ENCODE measurements at regions not wholly inside any gene's neighbourhood (a gene's known extent, or its start where the extent isn't known, plus 50 kb on each side); places are given as distances from the start of the nearest gene placed in this dataset.

DNA sequence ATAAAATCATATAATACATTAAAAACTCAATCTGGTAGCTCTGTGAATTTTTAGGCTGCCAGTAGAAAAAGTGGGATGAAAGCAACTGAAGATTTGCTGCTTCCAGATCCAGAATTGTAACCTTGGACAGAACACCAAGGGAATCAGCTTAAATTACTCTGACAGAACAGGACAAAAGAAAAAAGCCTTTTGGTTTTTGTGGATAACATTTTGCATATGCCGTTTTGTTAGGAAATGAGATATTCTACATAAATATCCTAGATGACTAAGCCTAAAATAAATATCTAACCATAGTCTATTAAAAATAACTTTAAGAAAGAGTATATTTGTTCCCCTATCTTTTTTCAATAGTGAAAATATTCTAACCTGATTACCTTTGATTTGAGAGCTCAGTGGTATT lies 148.7 kb upstream of the DOCK10 start:
- H3K4me3 ChIP-seq (ENCODE audit: low read depth, low read length, poor library complexity, severe bottlenecking): no peak overlapping the region
- H3K4me2 ChIP-seq (ENCODE audit: low read length): no peak overlapping the region
- H3K9ac ChIP-seq (ENCODE audit: low read length): no peak overlapping the region
- no peak overlapping the region for H2AFZ ChIP-seq (ENCODE audit: low read length)
- H3K9me3 ChIP-seq (ENCODE audit: low read length): no peaks in the 10 kb centered on the region
- TF ChIP-seq EZH2 (IDR thresholded peaks at IDR 0.05; ENCODE audit: borderline replicate concordance, low read length): no peak
- TF ChIP-seq, protein P1, sequence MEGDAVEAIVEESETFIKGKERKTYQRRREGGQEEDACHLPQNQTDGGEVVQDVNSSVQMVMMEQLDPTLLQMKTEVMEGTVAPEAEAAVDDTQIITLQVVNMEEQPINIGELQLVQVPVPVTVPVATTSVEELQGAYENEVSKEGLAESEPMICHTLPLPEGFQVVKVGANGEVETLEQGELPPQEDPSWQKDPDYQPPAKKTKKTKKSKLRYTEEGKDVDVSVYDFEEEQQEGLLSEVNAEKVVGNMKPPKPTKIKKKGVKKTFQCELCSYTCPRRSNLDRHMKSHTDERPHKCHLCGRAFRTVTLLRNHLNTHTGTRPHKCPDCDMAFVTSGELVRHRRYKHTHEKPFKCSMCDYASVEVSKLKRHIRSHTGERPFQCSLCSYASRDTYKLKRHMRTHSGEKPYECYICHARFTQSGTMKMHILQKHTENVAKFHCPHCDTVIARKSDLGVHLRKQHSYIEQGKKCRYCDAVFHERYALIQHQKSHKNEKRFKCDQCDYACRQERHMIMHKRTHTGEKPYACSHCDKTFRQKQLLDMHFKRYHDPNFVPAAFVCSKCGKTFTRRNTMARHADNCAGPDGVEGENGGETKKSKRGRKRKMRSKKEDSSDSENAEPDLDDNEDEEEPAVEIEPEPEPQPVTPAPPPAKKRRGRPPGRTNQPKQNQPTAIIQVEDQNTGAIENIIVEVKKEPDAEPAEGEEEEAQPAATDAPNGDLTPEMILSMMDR (IDR thresholded peaks at IDR 0.05; ENCODE audit: low read length): no peak
- H4K20me1 ChIP-seq (ENCODE audit: insufficient read depth, low read length): no peaks in the 10 kb centered on the region
- H3K27ac ChIP-seq (ENCODE audit: low read depth, low read length, poor library complexity, severe bottlenecking): no peak overlapping the region
- no peaks in the 10 kb centered on the region for H3K79me2 ChIP-seq (ENCODE audit: insufficient read depth, low read length)
- H3F3A ChIP-seq (ENCODE audit: insufficient read depth, low read length): no peaks in the 10 kb centered on the region
- no peaks in the 10 kb centered on the region for H3K4me1 ChIP-seq (ENCODE audit: insufficient read depth, low read length, severe bottlenecking)
- H3K36me3 ChIP-seq (ENCODE audit: insufficient read depth, low read length): no peaks in the 10 kb centered on the region
- no peaks in the 10 kb centered on the region for H3K27me3 ChIP-seq (ENCODE audit: insufficient read depth, low read length)
- H3K9me2 ChIP-seq (ENCODE audit: low read depth, low read length): no peaks in the 10 kb centered on the region

GRCh38 chr2:225184948-225185347 lies 142.7 kb upstream of the DOCK10 start:
- Histone ChIP-seq H3F3A (ENCODE audit: insufficient read depth, low read length) (no peaks in the 10 kb centered on the region), H3K36me3 (ENCODE audit: insufficient read depth, low read length) (no peaks in the 10 kb centered on the region), H3K4me1 (ENCODE audit: insufficient read depth, low read length, severe bottlenecking) (no peaks in the 10 kb centered on the region), H3K27me3 (ENCODE audit: insufficient read depth, low read length) (no peaks in the 10 kb centered on the region), H3K4me2 (ENCODE audit: low read length) (no peak overlapping the region), H3K9ac (ENCODE audit: low read length) (no peak overlapping the region), H3K4me3 (ENCODE audit: low read depth, low read length, poor library complexity, severe bottlenecking) (no peak overlapping the region), H3K9me3 (ENCODE audit: low read length) (no peaks in the 10 kb centered on the region), H2AFZ (ENCODE audit: low read length) (no peak overlapping the region), H3K27ac (ENCODE audit: low read depth, low read length, poor library complexity, severe bottlenecking) (no peak overlapping the region), H4K20me1 (ENCODE audit: insufficient read depth, low read length) (no peaks in the 10 kb centered on the region), H3K9me2 (ENCODE audit: low read depth, low read length) (no peaks in the 10 kb centered on the region), H3K79me2 (ENCODE audit: insufficient read depth, low read length) (no peaks in the 10 kb centered on the region)
- TF ChIP-seq, protein P1 (IDR thresholded peaks at IDR 0.05; ENCODE audit: low read length): no peak
- no peak for TF ChIP-seq EZH2 (IDR thresholded peaks at IDR 0.05; ENCODE audit: borderline replicate concordance, low read length)

DNA sequence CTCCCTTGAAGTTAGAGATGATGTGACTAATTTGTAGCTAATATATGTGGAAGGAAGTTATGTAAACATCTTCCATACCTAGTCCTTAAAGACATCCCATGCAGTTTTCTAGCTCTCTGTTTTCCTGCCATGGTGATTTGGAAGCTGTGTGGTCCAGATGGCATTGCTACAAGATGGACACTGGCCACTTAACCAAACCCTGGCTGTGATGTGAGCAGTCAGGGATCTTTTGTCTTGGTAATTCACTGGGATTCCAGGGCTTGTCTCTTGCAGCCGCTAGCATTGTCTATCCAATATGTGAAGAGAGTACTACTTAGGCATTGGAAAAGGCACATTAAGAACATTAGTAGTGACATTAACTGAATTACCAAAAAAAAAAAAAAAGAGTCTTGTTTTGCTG lies 139.9 kb upstream of the DOCK10 start:
- H3K4me3 ChIP-seq (ENCODE audit: low read depth, low read length, poor library complexity, severe bottlenecking): no peak overlapping the region
- H3K9ac ChIP-seq (ENCODE audit: low read length): no peak overlapping the region
- no peaks in the 10 kb centered on the region for H3K36me3 ChIP-seq (ENCODE audit: insufficient read depth, low read length)
- no peaks in the 10 kb centered on the region for H3F3A ChIP-seq (ENCODE audit: insufficient read depth, low read length)
- no peak overlapping the region for H3K27ac ChIP-seq (ENCODE audit: low read depth, low read length, poor library complexity, severe bottlenecking)
- H2AFZ ChIP-seq (ENCODE audit: low read length): no peak overlapping the region
- no peaks in the 10 kb centered on the region for H3K79me2 ChIP-seq (ENCODE audit: insufficient read depth, low read length)
- H3K4me2 ChIP-seq (ENCODE audit: low read length): no peak overlapping the region
- H4K20me1 ChIP-seq (ENCODE audit: insufficient read depth, low read length): no peaks in the 10 kb centered on the region
- no peaks in the 10 kb centered on the region for H3K4me1 ChIP-seq (ENCODE audit: insufficient read depth, low read length, severe bottlenecking)
- no peaks in the 10 kb centered on the region for H3K27me3 ChIP-seq (ENCODE audit: insufficient read depth, low read length)
- H3K9me2 ChIP-seq (ENCODE audit: low read depth, low read length): no peaks in the 10 kb centered on the region
- H3K9me3 ChIP-seq (ENCODE audit: low read length): no peaks in the 10 kb centered on the region
- no peak for TF ChIP-seq EZH2 (IDR thresholded peaks at IDR 0.05; ENCODE audit: borderline replicate concordance, low read length)
- TF ChIP-seq, protein P1 (IDR thresholded peaks at IDR 0.05; ENCODE audit: low read length): no peak
